Caco-2 (cell line): ENCODE measurements at regions not wholly inside any gene's neighbourhood (a gene's known extent, or its start where the extent isn't known, plus 50 kb on each side); places are given as distances from the start of the nearest gene placed in this dataset.
"Not testable (repeated sequence)": the region's sequence is repeated elsewhere in the genome, so short reads cannot be mapped to it uniquely, and the experiment has no call there.

Experiments used
- BruUV-seq: library from RNA; stranded (reverse); fragments of 400-500 nt; replicated peaks from 2 replicates; lab custom pipeline; 2021; lab: Mats Ljungman, UMichigan
- CTCF ChIA-PET: fragments of 300-600 bp; sonication (Branson Sonifier 250); formaldehyde crosslinking; loops from one replicate; lab custom pipeline; 2022; ENCODE audit warnings: antibody characterized with exemption; lab: Charles Lee
- POLR2A ChIA-PET: fragments of 300-600 bp; sonication (Branson Sonifier 250); formaldehyde crosslinking; loops from one replicate; lab custom pipeline; 2022; ENCODE audit warnings: antibody characterized with exemption; lab: Charles Lee
- DNase-seq, 2 experiments: peaks; one replicate each; pipeline versions ENCODE4 v3.0.0 to v3.0.0-alpha.2; 2020 to 2022
- H3K27me3 ChIP-seq: replicated peaks from 2 replicates; pipeline ENCODE4 v1.6.0; 2011; ENCODE audit warnings: low read length; ENCODE audit not compliant: control insufficient read depth, insufficient read depth
- H3K36me3 ChIP-seq: 2 replicates; pipeline ENCODE4 v1.5.1; 2011; ENCODE audit warnings: low read length; ENCODE audit not compliant: control insufficient read depth, insufficient read depth
- H3K4me1 ChIP-seq: fragments of 250-450 bp; sonication (Bioruptor Pico); 2 replicates; pipeline ENCODE4 v1.5.1; 2020; ENCODE audit warnings: mild to moderate bottlenecking
- H3K4me3 ChIP-seq: 2 replicates; pipeline ENCODE4 v1.5.1; 2011; ENCODE audit warnings: low read depth, mild to moderate bottlenecking, control low read depth, low read length
- H3K9me3 ChIP-seq: fragments of 250-450 bp; sonication (Bioruptor Pico); 2 replicates; pipeline ENCODE4 v1.5.1; 2020; ENCODE audit warnings: mild to moderate bottlenecking, moderate library complexity
- H3K27ac Mint-ChIP-seq: one replicate; pipeline ENCODE4 v1.8.0; 2022; ENCODE audit warnings: mixed read lengths; ENCODE audit not compliant: unreplicated experiment
- H3K27me3 Mint-ChIP-seq: one replicate; pipeline ENCODE4 v1.8.0; 2022; ENCODE audit warnings: mixed read lengths; ENCODE audit not compliant: insufficient read depth, unreplicated experiment
- H3K36me3 Mint-ChIP-seq: one replicate; pipeline ENCODE4 v1.8.0; 2022; ENCODE audit warnings: mild to moderate bottlenecking, mixed read lengths; ENCODE audit not compliant: insufficient read depth, unreplicated experiment
- H3K4me1 Mint-ChIP-seq: one replicate; pipeline ENCODE4 v1.8.0; 2022; ENCODE audit warnings: low read depth, mixed read lengths; ENCODE audit not compliant: unreplicated experiment
- H3K4me3 Mint-ChIP-seq: one replicate; pipeline ENCODE4 v1.8.0; 2022; ENCODE audit warnings: mild to moderate bottlenecking, moderate library complexity, mixed read lengths; ENCODE audit not compliant: unreplicated experiment
- H3K9me3 Mint-ChIP-seq: one replicate; pipeline ENCODE4 v1.8.0; 2022; ENCODE audit warnings: mixed read lengths; ENCODE audit not compliant: unreplicated experiment
- CTCF ChIP-seq, 2 experiments: fragments of 200-600 bp in 1 of 2; IDR thresholded peaks; 1 replicate in 1 of 2; 2 replicates in 1 of 2; pipeline versions ENCODE4 v1.5.1 to v1.8.0; 2011 to 2022; ENCODE audit warnings: antibody characterized with exemption in 1 of 2, control low read depth in 1 of 2, inconsistent platforms in 1 of 2, low read depth in 1 of 2, low read length in 1 of 2, mild to moderate bottlenecking in 1 of 2, moderate library complexity in 1 of 2; ENCODE audit not compliant: insufficient read depth in 1 of 2, severe bottlenecking in 1 of 2, unreplicated experiment in 1 of 2
- intact Hi-C: fragments of 100-400 bp; cut with micrococcal nuclease; formaldehyde crosslinking; loops from one replicate; pipeline ENCODE4 v1.10.0; 2022; ENCODE audit not compliant: unreplicated experiment

GRCh38 chr3:8311321-8311720 lies 190.3 kb upstream of the LMCD1 start:
- Mint-ChIP-seq H3K27me3 (peaks cover 8% of the 10 kb centered on the region), H3K36me3 (no peaks in the 10 kb centered on the region), H3K27ac (no peak overlapping the region), H3K4me3 (no peak overlapping the region), H3K4me1 (no peaks in the 10 kb centered on the region), H3K9me3 (no peaks in the 10 kb centered on the region)
- no TSS peak for BruUV-seq
- H3K4me1 ChIP-seq = no peaks in the 10 kb centered on the region
- ChIA-PET CTCF (no interaction called here), POLR2A (no interaction called here)
- no peaks in the 10 kb centered on the region for H3K36me3 ChIP-seq
- intact Hi-C loops = no loop called here
- DNase-seq = no peak
- H3K4me3 ChIP-seq = no peak overlapping the region
- H3K9me3 ChIP-seq = no peaks in the 10 kb centered on the region
- H3K27me3 ChIP-seq = no peaks in the 10 kb centered on the region
- TF ChIP-seq CTCF (IDR thresholded peaks at IDR 0.05; ENCODE audit: insufficient read depth in 1 of 2, low read depth in 1 of 2, low read length in 1 of 2, severe bottlenecking in 1 of 2, unreplicated experiment in 1 of 2) = no peak

GRCh38 chr3:8312685-8313084 lies 188.9 kb upstream of the LMCD1 start:
- Mint-ChIP-seq H3K9me3 (no peaks in the 10 kb centered on the region), H3K36me3 (no peaks in the 10 kb centered on the region), H3K4me1 (no peaks in the 10 kb centered on the region), H3K4me3 (no peak overlapping the region), H3K27me3 (peaks cover 9% of the 10 kb centered on the region), H3K27ac (no peak overlapping the region)
- CTCF ChIA-PET = no interaction called here
- no TSS peak for BruUV-seq
- Histone ChIP-seq H3K4me1 (no peaks in the 10 kb centered on the region), H3K36me3 (no peaks in the 10 kb centered on the region), H3K9me3 (no peaks in the 10 kb centered on the region), H3K4me3 (no peak overlapping the region), H3K27me3 (no peaks in the 10 kb centered on the region)
- TF ChIP-seq CTCF (IDR thresholded peaks at IDR 0.05; ENCODE audit: insufficient read depth in 1 of 2, low read depth in 1 of 2, low read length in 1 of 2, severe bottlenecking in 1 of 2, unreplicated experiment in 1 of 2) = no peak
- POLR2A ChIA-PET = no interaction called here
- no peak for DNase-seq
- intact Hi-C loops = no loop called here

GRCh38 chr3:8313560-8314267 lies 187.9 kb upstream of the LMCD1 start:
- no TSS peak for BruUV-seq
- no peak for TF ChIP-seq CTCF (IDR thresholded peaks at IDR 0.05; ENCODE audit: insufficient read depth in 1 of 2, low read depth in 1 of 2, low read length in 1 of 2, severe bottlenecking in 1 of 2, unreplicated experiment in 1 of 2)
- CTCF ChIA-PET = interaction anchor here (0.6 kb wide), 1 partner anchor 146 kb away, joined by 3 read pairs; no protein-coding TSS in a partner anchor
- Histone ChIP-seq H3K36me3 (no peaks in the 10 kb centered on the region), H3K4me3 (no peak overlapping the region), H3K4me1 (no peaks in the 10 kb centered on the region), H3K27me3 (no peaks in the 10 kb centered on the region), H3K9me3 (no peaks in the 10 kb centered on the region)
- intact Hi-C loops = no loop called here
- no peaks in the 10 kb centered on the region for H3K4me1 Mint-ChIP-seq
- peaks cover 9% of the 10 kb centered on the region for H3K27me3 Mint-ChIP-seq
- no peak overlapping the region for H3K27ac Mint-ChIP-seq
- no peaks in the 10 kb centered on the region for H3K9me3 Mint-ChIP-seq
- POLR2A ChIA-PET = no interaction called here
- no peak overlapping the region for H3K4me3 Mint-ChIP-seq
- H3K36me3 Mint-ChIP-seq = no peaks in the 10 kb centered on the region
- DNase-seq = no peak

- DNase-seq, BruUV-seq, H3K9me3 ChIP-seq, H3K4me3 Mint-ChIP-seq, H3K4me1 ChIP-seq, H3K9me3 Mint-ChIP-seq, H3K4me3 ChIP-seq, H3K36me3 ChIP-seq, H3K27me3 ChIP-seq, intact Hi-C loops, H3K36me3 Mint-ChIP-seq, CTCF ChIA-PET, H3K27ac Mint-ChIP-seq, H3K4me1 Mint-ChIP-seq, H3K27me3 Mint-ChIP-seq, POLR2A ChIA-PET: not testable (repeated sequence)
Observed at GRCh38 chr3:8315526-8315925, 186.1 kb upstream of the LMCD1 start.
